Astrocyte (in vitro differentiated cells and primary cell): ENCODE measurements at regions not wholly inside any gene's neighbourhood (a gene's known extent, or its start where the extent isn't known, plus 50 kb on each side); places are given as distances from the start of the nearest gene placed in this dataset.

Experiments used
- DNase-seq: peaks from one replicate; pipeline ENCODE4 v3.0.0-alpha.2; 2010; ENCODE audit warnings: low read depth
- FAIRE-seq: peaks from 2 replicates; lab custom pipeline; 2011; peaks lifted over from hg19 to GRCh38; lab: Jason Lieb, UNC
- H2AFZ ChIP-seq: 2 replicates; pipeline ENCODE4 v1.6.0; 2012; ENCODE audit warnings: low read depth, low read length, inconsistent platforms
- H3K27ac ChIP-seq: 2 replicates; pipeline ENCODE4 v1.5.1; 2011; ENCODE audit warnings: low read depth, low read length, inconsistent platforms
- H3K27me3 ChIP-seq: 2 replicates; pipeline ENCODE4 v1.6.0; 2011; ENCODE audit warnings: low read length, inconsistent platforms; ENCODE audit not compliant: insufficient read depth
- H3K36me3 ChIP-seq: 2 replicates; pipeline ENCODE4 v1.5.1; 2011; ENCODE audit warnings: low read length, inconsistent platforms; ENCODE audit not compliant: insufficient read depth
- H3K4me1 ChIP-seq: 2 replicates; pipeline ENCODE4 v1.5.1; 2011; ENCODE audit warnings: low read length, inconsistent platforms; ENCODE audit not compliant: insufficient read depth
- H3K4me2 ChIP-seq: 2 replicates; pipeline ENCODE4 v1.6.0; 2012; ENCODE audit warnings: low read length, inconsistent platforms
- H3K4me3 ChIP-seq: 2 replicates; pipeline ENCODE4 v1.5.1; 2011; ENCODE audit warnings: low read depth, mild to moderate bottlenecking, low read length, inconsistent platforms; ENCODE audit not compliant: insufficient read depth
- H3K79me2 ChIP-seq: 2 replicates; pipeline ENCODE4 v1.6.0; 2012; ENCODE audit warnings: mild to moderate bottlenecking, low read length, inconsistent platforms; ENCODE audit not compliant: insufficient read depth
- H3K9ac ChIP-seq: 2 replicates; pipeline ENCODE4 v1.6.0; 2012; ENCODE audit warnings: mild to moderate bottlenecking, low read length, inconsistent platforms
- H3K9me3 ChIP-seq: 2 replicates; pipeline ENCODE4 v1.5.1; 2012; ENCODE audit warnings: low read depth, mild to moderate bottlenecking, low read length, inconsistent platforms; ENCODE audit not compliant: insufficient read depth
- H4K20me1 ChIP-seq: 2 replicates; pipeline ENCODE4 v1.6.0; 2012; ENCODE audit warnings: low read length, inconsistent platforms; ENCODE audit not compliant: insufficient read depth
- H3K27ac Mint-ChIP-seq: one replicate; pipeline ENCODE4 v1.8.0; 2021; ENCODE audit warnings: mild to moderate bottlenecking, mixed read lengths; ENCODE audit not compliant: unreplicated experiment
- H3K27me3 Mint-ChIP-seq: one replicate; pipeline ENCODE4 v1.8.0; 2021; ENCODE audit warnings: low read depth, mixed read lengths; ENCODE audit not compliant: unreplicated experiment
- H3K36me3 Mint-ChIP-seq: one replicate; pipeline ENCODE4 v1.8.0; 2021; ENCODE audit warnings: low read depth, mixed read lengths; ENCODE audit not compliant: unreplicated experiment
- H3K4me1 Mint-ChIP-seq: one replicate; pipeline ENCODE4 v1.8.0; 2021; ENCODE audit warnings: low read depth, mixed read lengths; ENCODE audit not compliant: unreplicated experiment
- H3K4me3 Mint-ChIP-seq: one replicate; pipeline ENCODE4 v1.8.0; 2021; ENCODE audit warnings: mild to moderate bottlenecking, moderate library complexity, mixed read lengths; ENCODE audit not compliant: unreplicated experiment
- H3K9me3 Mint-ChIP-seq: one replicate; pipeline ENCODE4 v1.8.0; 2021; ENCODE audit warnings: mild to moderate bottlenecking, mixed read lengths; ENCODE audit not compliant: unreplicated experiment
- CTCF ChIP-seq: IDR thresholded peaks from 2 replicates; pipeline ENCODE4 v1.5.1; 2011; ENCODE audit warnings: low read depth, mild to moderate bottlenecking, inconsistent platforms, low read length, moderate library complexity; ENCODE audit not compliant: insufficient read depth
- EZH2 ChIP-seq: IDR thresholded peaks from 2 replicates; pipeline ENCODE4 v1.6.1; 2012; ENCODE audit warnings: mild to moderate bottlenecking, low read length, inconsistent platforms; ENCODE audit not compliant: insufficient read depth

GRCh38 chr11:96949464-96949863 is 559.7 kb downstream of the JRKL start:
- Histone ChIP-seq H3K9me3 (no peaks in the 10 kb centered on the region), H3K9ac (no peak overlapping the region), H3K27ac (no peak overlapping the region), H3K4me1 (no peaks in the 10 kb centered on the region), H3K4me2 (no peak overlapping the region), H2AFZ (no peak overlapping the region), H4K20me1 (no peaks in the 10 kb centered on the region), H3K36me3 (no peaks in the 10 kb centered on the region), H3K4me3 (no peak overlapping the region), H3K79me2 (no peaks in the 10 kb centered on the region), H3K27me3 (no peaks in the 10 kb centered on the region)
- no peak for TF ChIP-seq CTCF
- no peak for TF ChIP-seq EZH2
- H3K4me1 Mint-ChIP-seq: no peaks in the 10 kb centered on the region
- H3K4me3 Mint-ChIP-seq: no peak overlapping the region
- no peak for FAIRE-seq
- H3K9me3 Mint-ChIP-seq: no peaks in the 10 kb centered on the region
- no peak overlapping the region for H3K27ac Mint-ChIP-seq
- DNase-seq: no peak
- no peaks in the 10 kb centered on the region for H3K36me3 Mint-ChIP-seq
- no peaks in the 10 kb centered on the region for H3K27me3 Mint-ChIP-seq

- FAIRE-seq (no peak), DNase-seq (no peak)
- no peaks in the 10 kb centered on the region for H3K9me3 Mint-ChIP-seq
- no peaks in the 10 kb centered on the region for H3K4me1 Mint-ChIP-seq
- Histone ChIP-seq H3K4me2 (no peak overlapping the region), H2AFZ (no peak overlapping the region), H3K4me3 (no peak overlapping the region), H3K9ac (no peak overlapping the region), H3K27ac (no peak overlapping the region), H3K27me3 (no peaks in the 10 kb centered on the region), H3K4me1 (no peaks in the 10 kb centered on the region), H4K20me1 (no peaks in the 10 kb centered on the region), H3K9me3 (no peaks in the 10 kb centered on the region), H3K79me2 (no peaks in the 10 kb centered on the region), H3K36me3 (no peaks in the 10 kb centered on the region)
- H3K4me3 Mint-ChIP-seq: no peak overlapping the region
- TF ChIP-seq CTCF (no peak), EZH2 (no peak)
- H3K36me3 Mint-ChIP-seq: no peaks in the 10 kb centered on the region
- H3K27me3 Mint-ChIP-seq: no peaks in the 10 kb centered on the region
- no peak overlapping the region for H3K27ac Mint-ChIP-seq
Observed at GRCh38 chr11:96954587-96955242, 564.9 kb downstream of the JRKL start.

GRCh38 chr11:96960476-96960875 is 570.7 kb downstream of the JRKL start:
- no peaks in the 10 kb centered on the region for H3K9me3 ChIP-seq
- H4K20me1 ChIP-seq: no peaks in the 10 kb centered on the region
- H3K27me3 ChIP-seq: no peaks in the 10 kb centered on the region
- H3K36me3 ChIP-seq: no peaks in the 10 kb centered on the region
- Mint-ChIP-seq H3K9me3 (no peaks in the 10 kb centered on the region), H3K27me3 (no peaks in the 10 kb centered on the region), H3K4me3 (no peak overlapping the region), H3K27ac (no peak overlapping the region), H3K36me3 (no peaks in the 10 kb centered on the region), H3K4me1 (no peaks in the 10 kb centered on the region)
- no peak for FAIRE-seq
- no peak overlapping the region for H3K4me3 ChIP-seq
- TF ChIP-seq EZH2 (no peak), CTCF (no peak)
- H3K9ac ChIP-seq: no peak overlapping the region
- no peaks in the 10 kb centered on the region for H3K79me2 ChIP-seq
- DNase-seq: no peak
- H3K4me2 ChIP-seq: no peak overlapping the region
- H3K4me1 ChIP-seq: no peaks in the 10 kb centered on the region
- H2AFZ ChIP-seq: no peak overlapping the region
- no peak overlapping the region for H3K27ac ChIP-seq
